ENCODE measurements at regions not wholly inside any gene's neighbourhood (a gene's known extent, or its start where the extent isn't known, plus 50 kb on each side); places are given as distances from the start of the nearest gene placed in this dataset.

GRCh38 chr7:36788825-36789470 is 64.7 kb upstream of the AOAH start:
- H3K27ac ChIP-seq (ENCODE audit: control insufficient read depth, insufficient read depth, low read length) = no peak overlapping the region
- no peaks in the 10 kb centered on the region for H3K9me3 ChIP-seq (ENCODE audit: control insufficient read depth, low read depth, low read length)
- peaks cover 29% of the 10 kb centered on the region for H3K4me1 ChIP-seq (ENCODE audit: control insufficient read depth, extremely low read depth, insufficient read depth, low read length)
- H3K9ac ChIP-seq (ENCODE audit: control insufficient read depth, extremely low read depth, insufficient read depth, low read length) = no peak overlapping the region
- dilution Hi-C loops (cut with MboI; ENCODE audit: extremely low pct_ligation_motif_present, low sequenced_read_pairs) = no loop called here
- H4K20me1 ChIP-seq (ENCODE audit: control insufficient read depth, extremely low read depth, insufficient read depth, low read length) = no peaks in the 10 kb centered on the region
- no peak overlapping the region for H2AFZ ChIP-seq (ENCODE audit: control insufficient read depth, low read length)
- FAIRE-seq = no peak
- no peaks in the 10 kb centered on the region for H3K79me2 ChIP-seq (ENCODE audit: control insufficient read depth, insufficient read depth, low read length)
- no peak overlapping the region for H3K4me3 ChIP-seq (ENCODE audit: control insufficient read depth in 2 of 3, extremely low read depth in 1 of 3, insufficient read depth in 2 of 3, low read depth in 1 of 3, low read length in 3 of 3)
- no peaks in the 10 kb centered on the region for H3K36me3 ChIP-seq (ENCODE audit: control insufficient read depth in 2 of 2, extremely low read depth in 1 of 2, insufficient read depth in 2 of 2, low read length in 2 of 2)
- H3K4me2 ChIP-seq (ENCODE audit: control insufficient read depth, extremely low read depth, insufficient read depth, low read depth, low read length) = no peak overlapping the region
- TF ChIP-seq EZH2 (IDR thresholded peaks at IDR 0.05; ENCODE audit: low read length) (no peak), CTCF (optimal IDR thresholded peaks at IDR 0.05 in 1 of 3, IDR thresholded peaks at IDR 0.05 in 1 of 3, conservative IDR thresholded peaks at IDR 0.05 in 1 of 3; ENCODE audit: extremely low read depth in 1 of 3, insufficient read depth in 2 of 3, low read length in 3 of 3) (no peak)
- H3K9me1 ChIP-seq (ENCODE audit: control insufficient read depth, extremely low read depth, insufficient read depth, low read length) = no peaks in the 10 kb centered on the region
- H3K27me3 ChIP-seq (ENCODE audit: control insufficient read depth, extremely low read depth, insufficient read depth, low read length) = no peaks in the 10 kb centered on the region
- no peak for DNase-seq (ENCODE audit: low read depth, low spot score)

GRCh38 chr7:36787933-36788378 is 63.7 kb upstream of the AOAH start:
- Histone ChIP-seq H3K27ac (ENCODE audit: control insufficient read depth, insufficient read depth, low read length) (no peak overlapping the region), H2AFZ (ENCODE audit: control insufficient read depth, low read length) (peak overlapping the region; percentile 49), H3K36me3 (ENCODE audit: control insufficient read depth in 2 of 2, extremely low read depth in 1 of 2, insufficient read depth in 2 of 2, low read length in 2 of 2) (no peaks in the 10 kb centered on the region), H3K4me1 (ENCODE audit: control insufficient read depth, extremely low read depth, insufficient read depth, low read length) (peaks cover 29% of the 10 kb centered on the region), H3K9ac (ENCODE audit: control insufficient read depth, extremely low read depth, insufficient read depth, low read length) (no peak overlapping the region), H3K27me3 (ENCODE audit: control insufficient read depth, extremely low read depth, insufficient read depth, low read length) (no peaks in the 10 kb centered on the region), H3K4me3 (ENCODE audit: control insufficient read depth in 2 of 3, extremely low read depth in 1 of 3, insufficient read depth in 2 of 3, low read depth in 1 of 3, low read length in 3 of 3) (no peak overlapping the region), H3K9me1 (ENCODE audit: control insufficient read depth, extremely low read depth, insufficient read depth, low read length) (no peaks in the 10 kb centered on the region), H4K20me1 (ENCODE audit: control insufficient read depth, extremely low read depth, insufficient read depth, low read length) (no peaks in the 10 kb centered on the region), H3K79me2 (ENCODE audit: control insufficient read depth, insufficient read depth, low read length) (no peaks in the 10 kb centered on the region), H3K4me2 (ENCODE audit: control insufficient read depth, extremely low read depth, insufficient read depth, low read depth, low read length) (no peak overlapping the region), H3K9me3 (ENCODE audit: control insufficient read depth, low read depth, low read length) (no peaks in the 10 kb centered on the region)
- FAIRE-seq (no peak), DNase-seq (ENCODE audit: low read depth, low spot score) (no peak)
- TF ChIP-seq EZH2 (IDR thresholded peaks at IDR 0.05; ENCODE audit: low read length) (no peak), CTCF (optimal IDR thresholded peaks at IDR 0.05 in 1 of 3, IDR thresholded peaks at IDR 0.05 in 1 of 3, conservative IDR thresholded peaks at IDR 0.05 in 1 of 3; ENCODE audit: extremely low read depth in 1 of 3, insufficient read depth in 2 of 3, low read length in 3 of 3) (no peak)
- dilution Hi-C loops (cut with MboI; ENCODE audit: extremely low pct_ligation_motif_present, low sequenced_read_pairs) = no loop called here
